ENCODE measurements at regions not wholly inside any gene's neighbourhood (a gene's known extent, or its start where the extent isn't known, plus 50 kb on each side); places are given as distances from the start of the nearest gene placed in this dataset.
"Not testable (repeated sequence)": the region's sequence is repeated elsewhere in the genome, so short reads cannot be mapped to it uniquely, and the experiment has no call there.

DNA sequence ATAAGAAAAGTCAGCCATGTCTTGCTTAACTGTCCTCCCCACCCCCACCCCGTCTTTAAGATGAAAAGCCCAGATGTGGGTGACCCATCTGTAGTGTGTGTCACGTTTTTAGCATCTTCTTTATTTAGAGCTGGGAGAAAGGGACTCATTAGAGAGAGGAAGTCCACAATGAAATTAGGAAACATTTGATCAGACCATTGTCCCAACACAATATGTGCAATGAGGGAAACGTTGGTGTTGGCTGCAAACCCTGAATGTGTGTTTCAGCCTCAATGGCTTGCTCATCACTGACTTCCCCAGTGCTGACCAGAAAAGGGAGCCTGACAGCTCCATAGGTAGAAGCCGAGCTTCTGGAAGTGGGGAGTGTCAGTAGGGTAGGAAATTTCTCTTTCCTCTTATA lies 475.7 kb downstream of the CD83 start:
- DNase-seq (ENCODE audit: low spot score), result no peak
- intact Hi-C loops (cut with DNase I), result no loop called here

DNA sequence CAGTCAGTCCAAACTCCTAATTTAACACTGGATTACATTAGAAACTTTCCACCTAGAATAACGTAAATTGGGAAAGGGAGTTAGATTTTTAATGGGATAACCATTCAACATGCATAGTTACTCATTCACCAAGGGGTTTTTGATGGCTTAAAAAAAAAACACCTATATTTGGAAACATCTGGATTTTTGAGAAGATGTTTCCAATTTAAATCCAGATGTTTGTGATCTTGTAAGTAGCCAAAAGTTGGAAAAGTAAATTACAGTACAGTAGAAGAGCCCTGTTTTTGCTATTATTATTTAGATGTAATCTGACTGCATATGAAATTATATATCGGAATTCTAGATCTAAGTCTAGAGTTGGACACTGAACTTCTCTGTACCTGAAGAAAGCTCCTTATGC lies 478.2 kb downstream of the CD83 start:
- no peak for DNase-seq (ENCODE audit: low spot score)
- intact Hi-C loops (cut with DNase I), result no loop called here

DNA sequence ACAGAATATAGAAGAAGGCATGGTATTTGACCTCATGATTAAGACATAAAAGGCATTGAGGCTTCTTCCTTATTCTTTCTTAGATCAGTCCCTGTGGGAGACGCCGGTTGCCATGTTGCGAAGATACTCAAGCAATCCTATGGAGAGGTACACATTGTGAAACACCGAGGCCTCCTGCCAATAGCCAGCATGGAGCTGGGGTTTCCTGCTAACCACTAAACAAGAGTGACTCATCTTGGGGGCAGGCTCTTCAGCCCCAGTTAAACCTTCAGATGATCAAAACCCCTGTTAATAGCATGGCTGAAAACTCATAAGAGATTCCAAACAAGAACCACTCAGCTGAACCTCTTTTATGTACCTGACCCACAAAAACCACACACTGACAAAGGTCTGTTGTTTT lies 478.8 kb downstream of the CD83 start:
- no peak for DNase-seq (ENCODE audit: low spot score)
- intact Hi-C loops (cut with DNase I), result no loop called here

DNA sequence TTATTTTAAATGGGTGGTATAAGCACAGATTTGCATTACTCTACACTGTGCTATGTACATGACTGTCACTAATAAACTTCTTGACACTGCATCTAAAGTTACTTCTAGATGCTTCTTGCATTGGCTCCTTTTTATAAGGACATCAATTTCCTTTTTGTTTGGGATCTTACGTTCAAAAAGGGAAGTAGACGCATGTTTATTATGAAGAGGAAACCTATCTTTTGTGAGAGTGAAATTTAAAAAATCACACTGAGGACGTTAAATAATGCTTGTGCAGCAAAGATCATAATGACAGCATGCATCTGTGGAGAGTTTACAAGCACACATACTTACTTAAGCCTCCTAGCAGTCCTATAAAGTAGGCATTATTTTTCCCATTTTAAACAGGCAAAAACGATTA lies 479.5 kb downstream of the CD83 start:
- intact Hi-C loops (cut with DNase I), result no loop called here
- no peak for DNase-seq (ENCODE audit: low spot score)

DNA sequence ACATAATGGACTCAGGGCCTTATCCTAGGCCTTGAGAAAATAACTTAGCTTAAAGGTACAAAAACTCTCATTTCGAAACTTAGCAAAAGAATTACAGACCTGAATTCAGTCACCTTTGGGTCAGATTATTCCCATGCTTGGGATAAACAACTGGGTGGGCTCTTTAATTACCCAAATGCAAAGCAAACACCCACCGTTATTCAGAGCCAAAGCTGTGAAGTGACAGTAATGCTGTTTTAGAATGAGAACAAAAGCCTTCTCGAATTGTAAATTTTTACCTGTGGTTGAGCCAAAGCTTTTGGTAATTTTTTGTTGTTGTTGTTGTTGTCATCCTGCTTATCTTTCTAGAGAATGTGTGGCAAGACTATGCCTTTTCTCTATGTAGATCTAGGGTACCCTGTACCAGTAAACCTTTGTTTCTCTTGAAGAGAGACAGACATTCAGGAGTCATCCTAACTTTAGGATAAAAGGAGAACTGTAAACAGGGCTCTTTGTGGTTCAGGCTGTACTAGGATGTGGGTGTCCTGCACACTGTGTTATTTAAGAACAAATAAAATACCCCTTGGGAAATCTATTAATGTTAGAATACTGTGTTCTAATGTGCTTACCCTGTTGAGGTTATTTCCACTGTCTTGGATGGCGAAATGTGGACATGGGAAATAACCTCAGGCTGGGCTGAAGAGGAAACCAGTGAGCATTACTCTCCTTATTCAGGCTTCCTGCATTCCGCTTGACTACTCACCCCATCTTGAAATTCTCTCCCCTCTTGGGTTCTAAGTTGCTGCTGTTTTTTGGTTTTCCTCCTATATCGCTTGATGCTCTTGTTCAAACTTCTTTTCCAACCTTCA lies 480.7 kb downstream of the CD83 start:
- DNase-seq (ENCODE audit: low spot score), result no peak
- intact Hi-C loops (cut with DNase I), result no loop called here

DNA sequence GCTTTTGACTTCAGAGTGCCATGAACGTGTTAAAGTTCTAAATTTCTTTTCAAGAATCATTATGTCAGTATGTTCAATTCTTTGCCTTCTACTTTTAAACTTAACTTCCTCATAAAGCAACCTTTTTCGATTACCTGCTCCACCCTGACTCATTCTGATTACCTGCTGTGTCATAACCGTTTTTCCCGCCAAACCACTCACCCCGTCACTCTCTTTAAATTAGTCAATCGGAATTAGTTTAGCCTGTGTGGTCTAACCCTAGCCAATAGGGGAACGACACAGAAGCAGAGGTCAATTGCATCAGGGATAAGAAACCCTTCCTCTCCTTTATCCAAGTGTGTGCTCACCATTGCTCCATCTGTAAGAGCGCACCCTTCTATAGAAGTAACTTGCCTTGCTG lies 482.7 kb downstream of the CD83 start:
- intact Hi-C loops (cut with DNase I); DNase-seq (ENCODE audit: low spot score): not testable (repeated sequence)

DNA sequence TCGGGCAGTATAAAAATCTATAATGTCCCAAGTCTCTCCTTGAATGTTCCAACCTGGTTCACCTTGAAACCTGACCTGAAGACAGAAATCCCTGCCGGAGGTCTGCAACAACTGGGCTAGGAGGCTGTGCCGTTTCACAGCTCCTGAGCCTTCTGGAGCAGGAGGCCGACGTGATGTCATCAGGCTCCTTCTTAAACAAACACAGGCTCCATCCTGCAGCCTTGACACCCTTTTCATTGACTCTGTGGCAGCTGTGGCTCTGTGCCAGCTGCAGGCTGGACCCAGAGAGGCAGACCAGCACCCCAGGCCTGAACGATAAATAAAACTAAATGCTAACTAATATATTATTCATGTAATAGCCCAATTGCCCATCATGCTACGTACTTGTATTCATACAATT lies 483.9 kb downstream of the CD83 start:
- intact Hi-C loops (cut with DNase I), result no loop called here
- no peak for DNase-seq (ENCODE audit: low spot score)

DNA sequence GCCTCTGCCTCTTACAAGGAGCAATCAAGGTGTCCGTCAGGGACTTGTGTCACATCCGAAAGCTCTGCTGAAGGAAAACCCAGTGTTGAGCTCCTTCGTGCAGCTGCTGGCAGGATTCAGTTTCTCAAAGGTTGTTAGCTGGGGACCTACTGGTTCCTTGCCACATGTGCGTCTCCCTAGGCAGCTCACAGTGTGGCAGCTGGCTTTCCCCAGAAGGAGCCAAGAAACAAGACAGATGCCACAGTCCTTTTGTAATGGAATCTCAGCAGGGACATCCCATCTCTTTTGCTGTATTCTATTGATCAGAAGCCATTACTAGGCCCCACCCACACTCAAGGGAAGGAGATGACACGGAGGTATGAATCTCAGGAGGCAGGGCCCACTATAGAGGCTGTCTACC lies 488.8 kb downstream of the CD83 start:
- DNase-seq (ENCODE audit: low spot score), result no peak
- intact Hi-C loops (cut with DNase I), result no loop called here

DNA sequence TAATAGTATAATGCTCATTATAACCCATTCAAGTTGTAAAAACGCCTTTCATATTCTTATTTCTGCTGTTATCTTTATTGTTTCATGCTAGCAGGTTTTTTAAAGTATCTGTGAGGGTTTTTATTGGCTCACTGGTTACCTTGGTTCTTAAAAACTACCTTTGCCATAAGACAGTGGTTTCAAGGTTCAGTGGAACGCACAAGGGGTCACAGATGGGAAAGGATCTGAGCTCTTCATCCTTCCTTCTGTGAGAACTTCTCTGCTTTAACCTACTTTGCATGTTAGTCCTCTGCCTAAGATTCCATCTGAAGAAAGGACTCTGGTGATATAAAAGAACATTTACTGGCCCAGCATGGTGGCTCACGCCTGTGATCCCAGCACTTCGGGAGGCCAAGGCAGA lies 492.6 kb downstream of the CD83 start:
- no peak for DNase-seq (ENCODE audit: low spot score)
- intact Hi-C loops (cut with DNase I), result no loop called here

DNA sequence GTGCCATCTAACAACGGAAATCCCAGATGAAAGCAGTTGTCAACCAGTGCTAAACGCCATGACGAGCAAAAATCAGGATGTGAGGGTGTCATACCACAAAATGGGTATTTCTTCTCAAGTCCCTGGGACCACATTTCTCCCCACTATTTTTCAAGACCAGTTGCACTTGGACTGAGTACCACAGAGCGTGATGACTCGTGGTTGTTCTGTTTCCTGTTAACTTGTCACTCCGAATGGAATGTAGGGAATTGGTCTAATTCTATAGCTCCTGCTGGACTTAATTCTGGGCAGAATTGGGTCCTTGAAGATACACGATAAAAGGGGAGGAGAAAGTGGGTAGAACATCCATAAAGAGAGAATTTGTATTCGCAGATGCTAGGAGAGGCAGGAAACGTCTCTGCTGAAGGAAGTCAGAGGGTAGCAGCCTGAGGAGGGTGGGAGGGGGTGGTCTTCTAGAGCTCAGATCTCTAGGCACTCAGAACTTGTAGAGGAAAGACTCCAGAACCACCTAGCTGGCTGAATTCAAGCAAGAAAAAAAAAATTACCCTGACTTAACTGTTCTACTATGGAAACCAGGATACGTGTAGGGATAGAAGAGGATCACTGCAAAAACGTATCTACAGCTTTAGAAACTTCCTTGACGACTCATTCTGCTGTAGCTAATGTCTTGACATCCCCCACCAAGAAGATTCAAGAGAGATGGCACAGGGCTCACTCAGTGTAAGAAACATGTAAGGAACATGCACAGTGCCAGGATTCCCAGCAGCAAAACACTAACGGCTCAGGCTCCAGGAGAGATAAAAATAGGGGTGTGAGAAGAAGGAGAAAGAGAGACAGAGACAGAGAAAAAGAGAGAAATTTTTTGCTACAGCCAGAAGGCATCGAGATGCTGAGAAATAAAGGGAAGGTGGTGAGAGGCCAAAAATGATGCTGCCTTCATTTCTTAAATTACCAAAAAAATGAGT lies 494.7 kb downstream of the CD83 start:
- DNase-seq (ENCODE audit: low spot score), result no peak
- intact Hi-C loops (cut with DNase I), result no loop called here

DNA sequence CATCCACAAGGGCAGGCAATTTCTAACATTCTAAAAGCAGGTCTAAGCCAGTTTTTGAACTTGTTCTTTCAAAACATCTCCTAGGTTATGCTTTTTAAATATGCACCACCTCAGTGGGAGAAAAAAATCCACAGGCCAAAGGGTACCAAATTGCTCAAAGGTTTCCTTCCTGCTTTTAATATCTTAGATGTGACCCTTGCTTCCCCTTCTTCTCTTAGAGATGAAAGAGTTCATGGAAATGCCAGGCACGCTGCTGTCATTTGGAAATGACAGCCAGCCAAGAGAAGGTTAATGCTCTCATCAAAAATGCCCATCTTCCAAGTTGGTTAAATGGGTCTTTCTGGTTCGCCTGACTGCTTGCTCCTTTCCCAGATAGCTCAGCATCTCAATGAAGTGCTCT lies 497.1 kb downstream of the CD83 start:
- intact Hi-C loops (cut with DNase I), result no loop called here
- DNase-seq (ENCODE audit: low spot score), result no peak

DNA sequence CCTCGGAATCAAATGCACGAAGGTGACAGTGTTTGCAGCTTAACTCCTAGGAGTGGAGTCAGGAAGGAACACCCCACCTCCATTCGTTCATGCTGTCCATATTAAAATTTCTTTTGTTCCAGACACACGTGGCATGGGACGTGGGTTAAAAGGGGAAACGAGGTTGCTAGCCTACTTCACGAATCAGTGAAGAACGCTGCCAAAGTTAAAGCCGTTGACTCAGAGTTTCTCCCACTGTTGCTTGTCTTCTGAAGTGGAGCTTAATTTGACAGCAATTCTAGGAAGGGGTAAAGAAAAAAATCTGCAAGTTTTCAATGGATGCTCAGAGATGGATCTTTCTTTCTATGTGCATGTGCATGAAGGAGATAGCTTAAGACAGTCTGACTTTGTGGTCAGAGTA lies 499.1 kb downstream of the CD83 start:
- intact Hi-C loops (cut with DNase I), result no loop called here
- DNase-seq (ENCODE audit: low spot score), result no peak

DNA sequence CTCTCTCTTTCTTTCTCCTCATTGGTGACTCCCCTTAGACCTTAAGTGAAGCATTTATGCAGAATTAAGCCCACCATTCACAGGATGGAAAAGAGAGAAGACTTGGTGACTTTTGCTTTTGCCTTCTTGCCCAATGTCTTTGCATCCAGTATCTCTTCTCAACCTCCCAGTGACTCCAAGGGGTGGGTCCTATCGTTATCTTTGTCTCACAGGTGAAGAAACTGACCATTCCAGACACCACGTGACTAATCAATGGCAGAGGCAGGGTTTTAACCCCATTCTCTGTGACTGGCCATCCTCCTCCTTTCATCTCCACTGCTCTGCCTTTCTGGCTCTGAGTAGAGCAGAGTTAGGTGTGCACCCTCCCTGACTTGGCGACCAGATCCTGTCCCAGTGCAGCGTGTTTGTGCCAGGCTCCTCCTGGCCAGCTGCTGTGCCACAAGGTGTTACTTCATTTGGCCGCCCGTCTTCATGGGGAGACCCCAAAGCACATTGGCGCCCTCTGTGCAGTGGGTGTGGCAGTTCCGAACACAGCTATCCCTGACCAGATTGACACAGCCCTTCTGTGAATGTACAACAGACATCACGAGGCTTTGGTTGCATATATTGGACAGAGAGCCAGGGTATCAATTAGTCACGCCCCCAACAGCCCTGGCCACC lies 501.3 kb downstream of the CD83 start:
- intact Hi-C loops (cut with DNase I), result no loop called here
- no peak for DNase-seq (ENCODE audit: low spot score)

DNA sequence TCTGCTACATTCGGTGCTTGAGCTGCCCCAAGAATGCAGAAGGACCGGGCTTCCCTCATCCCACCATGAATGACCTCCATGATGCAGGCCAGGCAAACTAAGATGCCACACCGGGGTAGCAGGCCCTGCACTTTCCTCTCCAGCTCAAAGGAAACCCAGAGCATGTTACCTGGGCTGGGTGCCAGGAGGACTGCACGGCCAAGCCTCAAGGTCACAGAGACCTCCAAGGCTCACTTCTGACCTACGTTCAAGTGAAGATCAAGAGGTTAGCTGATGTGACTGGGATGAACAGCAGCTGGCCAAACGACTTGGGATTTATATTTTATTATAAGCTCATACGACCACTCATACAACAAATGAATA lies 501.8 kb downstream of the CD83 start:
- intact Hi-C loops (cut with DNase I), result no loop called here
- no peak for DNase-seq (ENCODE audit: low spot score)

DNA sequence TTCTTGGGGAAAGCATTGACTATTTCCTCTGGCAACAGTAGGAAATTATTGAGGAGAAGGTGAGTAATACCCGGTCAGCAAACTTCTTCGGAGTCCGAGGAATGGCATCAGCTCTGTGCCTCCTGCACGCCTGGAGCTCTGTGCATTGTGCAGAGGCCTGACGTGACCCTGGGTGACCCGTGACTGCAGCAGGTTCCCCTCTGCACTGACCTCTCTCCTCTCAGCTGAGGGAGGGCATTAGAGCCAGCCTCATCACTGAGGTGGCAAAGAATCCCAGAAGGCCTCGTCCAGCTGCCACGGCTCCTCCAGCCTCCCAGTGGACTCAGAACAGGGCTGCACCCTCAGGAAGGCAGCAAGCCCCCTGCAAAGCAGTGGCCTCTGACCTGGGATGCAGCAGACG lies 502.9 kb downstream of the CD83 start:
- intact Hi-C loops (cut with DNase I), result no loop called here
- DNase-seq (ENCODE audit: low spot score), result no peak

DNA sequence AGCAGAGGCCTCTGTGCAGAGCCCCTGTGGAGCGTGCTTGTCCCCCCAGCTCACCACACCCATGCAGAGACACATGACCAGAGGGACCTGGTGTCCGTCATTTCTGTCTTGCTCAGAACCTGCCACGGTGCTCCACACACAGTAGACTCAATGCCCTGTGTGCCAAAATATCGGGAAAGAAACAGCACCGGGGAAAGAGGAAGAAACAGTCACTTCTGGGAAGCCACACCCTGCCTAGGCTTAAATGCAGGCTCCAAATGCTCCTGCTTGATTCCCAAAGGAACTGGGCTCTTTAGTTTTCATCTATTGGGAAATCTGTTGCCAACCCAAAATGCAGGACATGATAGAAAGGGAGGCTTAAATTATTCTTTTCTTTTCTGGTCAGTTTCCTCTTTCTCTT lies 503.9 kb downstream of the CD83 start:
- no peak for DNase-seq (ENCODE audit: low spot score)
- intact Hi-C loops (cut with DNase I), result no loop called here

DNA sequence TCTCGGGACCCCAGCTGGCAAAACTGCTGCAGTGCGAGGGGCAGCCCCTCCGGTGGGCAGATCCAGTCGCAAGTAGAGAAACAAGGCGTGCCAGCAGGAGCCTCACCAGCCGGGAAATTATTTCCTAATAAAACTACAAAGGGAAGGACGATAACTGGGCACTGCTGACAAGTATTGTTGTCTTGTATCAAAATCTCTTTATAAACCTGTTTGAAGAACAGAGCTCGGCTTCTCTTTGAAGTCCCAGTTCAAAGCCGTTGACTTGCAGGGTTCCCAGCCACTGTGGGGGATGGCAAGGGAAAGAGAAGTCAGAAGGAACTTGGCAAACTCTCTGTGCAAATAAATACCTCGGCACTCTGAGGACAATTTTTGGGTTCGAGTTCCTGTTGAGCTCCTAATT lies 504.5 kb downstream of the CD83 start:
- DNase-seq (ENCODE audit: low spot score), result no peak
- intact Hi-C loops (cut with DNase I), result no loop called here

DNA sequence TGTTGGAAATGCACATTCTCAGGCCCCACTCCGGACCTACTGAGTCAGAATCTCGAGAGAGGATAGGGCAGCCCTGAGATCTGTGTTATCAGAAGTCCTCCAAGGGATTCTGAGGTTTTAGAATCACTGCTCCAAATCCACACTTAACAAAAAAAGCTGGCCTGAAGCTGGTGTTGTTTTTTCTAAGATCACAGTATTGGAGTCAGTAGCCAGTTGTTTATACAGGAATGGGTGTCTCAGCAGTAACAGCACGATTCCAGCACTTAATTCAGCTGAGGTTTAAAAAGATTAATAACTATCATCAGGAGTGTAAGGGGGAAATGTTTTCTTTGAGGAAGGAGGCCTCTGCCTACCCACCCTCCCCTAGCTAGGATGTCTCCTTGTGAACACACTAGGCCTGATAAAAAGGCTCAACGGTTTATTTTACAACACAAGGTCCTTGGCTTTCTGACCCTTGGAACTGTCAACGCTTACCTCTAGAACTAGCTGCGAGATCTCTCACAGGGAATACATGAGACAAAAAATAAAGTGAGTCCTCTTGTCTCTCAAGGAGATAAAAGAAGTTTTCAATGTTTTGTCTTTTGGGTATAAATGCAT lies 505.4 kb downstream of the CD83 start:
- no peak for DNase-seq (ENCODE audit: low spot score)
- intact Hi-C loops (cut with DNase I), result no loop called here

DNA sequence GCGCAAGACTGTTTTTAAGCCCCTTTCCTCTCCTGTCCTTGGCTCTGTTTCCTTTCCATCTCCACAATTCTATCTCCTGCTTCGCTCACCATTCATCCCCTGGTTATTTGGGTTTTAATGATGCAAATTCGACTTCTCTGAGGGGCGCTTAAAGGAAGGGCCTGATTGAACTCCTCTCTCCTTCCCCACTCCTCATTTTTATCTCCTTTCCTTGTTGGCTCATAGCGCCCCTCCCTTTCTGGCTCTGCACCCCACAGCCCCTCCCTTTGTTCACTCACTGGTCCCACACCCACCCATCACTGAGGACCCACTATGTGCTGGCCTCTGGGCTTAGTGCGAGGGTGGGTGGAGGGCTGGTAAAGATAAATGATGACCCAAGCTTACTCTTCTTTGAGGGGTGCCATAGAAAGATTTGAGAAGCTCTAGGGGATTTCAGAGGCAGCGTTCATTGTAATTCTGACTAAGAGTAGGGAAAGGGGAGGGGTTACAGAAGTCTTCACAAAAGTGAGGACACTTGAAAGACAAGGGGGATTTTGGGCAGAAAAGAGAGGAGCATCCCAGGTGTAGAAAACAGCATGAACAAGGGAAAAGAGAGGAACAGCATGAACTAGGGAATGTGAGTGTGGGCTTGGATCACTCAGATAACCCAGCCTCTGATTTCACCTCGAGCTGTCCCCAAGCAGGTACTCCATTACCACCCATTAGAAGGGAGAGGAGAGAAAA lies 507.8 kb downstream of the CD83 start:
- no peak for DNase-seq (ENCODE audit: low spot score)
- intact Hi-C loops (cut with DNase I), result no loop called here

Data from cardiac septum (tissue), 1 donor.